ENCODE measurements at regions not wholly inside any gene's neighbourhood (a gene's known extent, or its start where the extent isn't known, plus 50 kb on each side); places are given as distances from the start of the nearest gene placed in this dataset.
"Not testable (repeated sequence)": the region's sequence is repeated elsewhere in the genome, so short reads cannot be mapped to it uniquely, and the experiment has no call there.

DNA sequence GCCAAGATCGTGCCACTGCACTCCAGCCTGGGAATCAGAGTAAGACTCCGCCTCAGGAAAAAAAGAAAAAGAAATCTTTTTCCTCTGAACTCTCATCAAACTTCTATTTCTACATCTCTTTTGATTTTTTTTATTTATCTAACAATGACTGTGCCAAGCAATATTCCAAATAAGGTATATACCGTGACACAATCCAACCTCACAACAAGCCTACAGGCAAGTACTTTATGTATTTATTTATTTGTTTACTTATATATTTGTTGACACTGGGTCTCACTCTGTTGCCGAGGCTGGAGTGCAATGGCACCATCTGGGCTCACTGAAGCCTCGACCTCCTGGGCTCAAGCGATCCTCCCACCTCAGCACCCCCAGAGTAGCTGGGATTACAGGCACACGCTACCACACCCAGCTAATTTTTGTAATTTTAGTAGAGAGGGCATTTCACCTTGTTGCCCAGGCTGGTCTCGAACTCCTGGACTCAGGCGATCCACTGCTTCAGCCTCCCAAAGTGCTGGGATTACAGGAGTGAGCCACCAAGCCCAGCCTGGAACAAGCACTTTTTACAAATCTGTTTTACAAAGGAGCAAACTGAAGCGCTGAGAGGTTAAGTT lies 94.9 kb upstream of the CHD2 start:
- DNase-seq = no peak

GRCh38 chr15:92806171-92806570 lies 94.0 kb upstream of the CHD2 start:
- not testable (repeated sequence) for DNase-seq

GRCh38 chr15:92806763-92807162 lies 93.4 kb upstream of the CHD2 start:
- DNase-seq = no peak

- DNase-seq = no peak
Observed at GRCh38 chr15:92807971-92808571, 92.1 kb upstream of the CHD2 start.

GRCh38 chr15:92808598-92809063 lies 91.5 kb upstream of the CHD2 start:
- DNase-seq = no peak

DNA sequence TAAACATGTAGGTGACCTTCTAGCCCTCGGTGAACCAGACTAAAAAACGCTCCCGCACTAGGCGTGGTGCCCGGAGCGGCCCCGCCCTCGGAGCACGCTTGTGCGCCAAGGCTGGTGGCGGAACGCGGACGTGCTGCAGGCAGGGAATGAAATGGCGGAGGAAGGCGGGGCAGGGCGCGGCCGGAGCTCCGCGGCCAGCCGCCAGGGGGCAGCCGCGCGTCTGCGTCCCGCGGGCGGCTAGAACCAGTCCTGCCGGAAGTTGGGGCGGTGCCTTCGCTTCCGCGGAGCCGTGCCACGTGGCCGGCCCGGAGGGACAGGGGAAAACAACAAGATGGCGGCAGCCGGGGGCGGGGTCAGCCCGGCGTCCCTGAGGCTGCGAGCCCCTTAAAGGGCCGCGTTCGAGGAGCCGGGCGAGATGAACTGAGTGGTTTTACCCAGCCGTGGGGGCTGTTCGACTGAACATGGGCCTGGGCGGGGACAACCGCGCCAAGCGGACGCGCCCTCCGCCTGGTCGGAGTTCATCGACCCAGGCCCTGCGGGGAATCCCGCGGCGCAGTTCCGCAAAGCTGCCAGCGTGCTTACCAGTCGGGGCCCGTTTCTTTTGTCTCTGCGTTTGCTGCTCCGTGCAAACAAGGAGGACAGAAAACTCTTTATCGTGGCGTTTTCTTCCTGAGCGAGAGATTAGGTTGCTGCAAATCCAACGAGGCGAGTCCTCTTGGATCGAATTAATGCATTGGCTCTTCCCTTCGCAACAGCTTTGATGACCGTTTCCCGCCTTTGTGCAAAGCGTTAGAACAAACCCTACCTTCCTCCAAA lies 90.9 kb upstream of the CHD2 start:
- DNase-seq = peak; percentile 82

GRCh38 chr15:92809880-92810361 lies 90.2 kb upstream of the CHD2 start:
- no peak for DNase-seq

DNA sequence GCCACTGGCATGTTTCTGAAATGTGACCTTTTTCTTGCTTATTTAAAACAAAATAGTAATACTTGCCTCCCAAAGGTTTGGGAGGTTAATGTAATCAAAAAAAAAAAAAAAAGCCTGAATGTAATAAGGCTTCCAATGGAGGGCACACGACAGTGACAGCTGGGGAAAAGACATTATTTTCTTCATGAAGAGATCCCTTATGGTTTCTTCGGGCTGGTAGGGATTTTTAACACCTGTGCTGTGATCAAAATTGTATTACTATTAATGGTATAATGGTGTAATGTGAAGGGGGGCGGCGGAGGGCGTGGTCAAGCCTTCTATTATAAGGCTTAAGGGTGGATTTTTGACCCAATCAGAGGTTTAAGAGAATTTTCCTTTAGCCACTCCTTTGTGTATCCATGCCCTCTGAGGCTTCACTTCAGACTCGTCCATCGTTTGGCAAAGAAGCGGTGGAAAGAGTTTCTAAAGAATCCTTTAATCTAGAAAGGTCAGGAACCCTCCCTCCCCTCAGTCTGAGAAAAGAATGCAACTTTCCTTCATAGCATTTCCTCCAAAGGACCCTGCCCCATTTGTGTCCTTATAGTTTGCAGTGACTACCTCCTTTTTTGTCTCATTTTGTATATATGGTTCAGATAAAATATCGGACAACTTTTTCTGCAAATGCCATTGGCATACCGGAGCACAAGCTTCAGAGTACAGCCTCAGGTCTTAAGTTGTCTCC lies 89.5 kb upstream of the CHD2 start:
- DNase-seq = no peak

GRCh38 chr15:92811148-92811913 lies 88.8 kb upstream of the CHD2 start:
- DNase-seq = no peak

GRCh38 chr15:92812271-92812670 lies 87.9 kb upstream of the CHD2 start:
- DNase-seq = no peak

GRCh38 chr15:92813485-92813884 lies 86.6 kb upstream of the CHD2 start:
- no peak for DNase-seq

DNA sequence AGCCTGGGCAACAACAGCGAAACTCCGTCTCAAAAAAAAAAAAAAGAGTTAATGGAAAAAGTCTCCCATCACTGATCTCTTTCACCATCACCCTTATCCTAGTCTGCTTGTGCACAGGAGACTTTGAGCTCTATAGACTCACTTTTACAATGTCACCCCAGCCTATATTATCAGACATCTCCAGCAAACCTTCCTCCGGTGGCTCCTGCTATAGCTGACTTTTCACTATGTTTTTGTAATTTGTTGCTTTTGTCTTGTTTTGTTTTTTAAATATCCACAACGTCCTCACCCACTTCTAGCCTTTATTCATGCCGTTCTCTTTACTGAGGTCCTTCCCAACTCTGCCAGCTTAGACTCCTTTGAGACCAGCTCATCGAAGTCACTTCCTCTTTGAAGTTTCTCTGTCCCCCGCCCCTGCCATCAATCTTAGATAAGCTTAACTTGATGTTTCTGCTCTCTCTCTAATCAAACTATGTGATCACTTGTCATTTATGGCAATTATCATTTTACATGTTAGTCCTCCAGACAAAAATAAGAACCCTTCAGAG lies 82.7 kb upstream of the CHD2 start:
- DNase-seq = no peak

DNA sequence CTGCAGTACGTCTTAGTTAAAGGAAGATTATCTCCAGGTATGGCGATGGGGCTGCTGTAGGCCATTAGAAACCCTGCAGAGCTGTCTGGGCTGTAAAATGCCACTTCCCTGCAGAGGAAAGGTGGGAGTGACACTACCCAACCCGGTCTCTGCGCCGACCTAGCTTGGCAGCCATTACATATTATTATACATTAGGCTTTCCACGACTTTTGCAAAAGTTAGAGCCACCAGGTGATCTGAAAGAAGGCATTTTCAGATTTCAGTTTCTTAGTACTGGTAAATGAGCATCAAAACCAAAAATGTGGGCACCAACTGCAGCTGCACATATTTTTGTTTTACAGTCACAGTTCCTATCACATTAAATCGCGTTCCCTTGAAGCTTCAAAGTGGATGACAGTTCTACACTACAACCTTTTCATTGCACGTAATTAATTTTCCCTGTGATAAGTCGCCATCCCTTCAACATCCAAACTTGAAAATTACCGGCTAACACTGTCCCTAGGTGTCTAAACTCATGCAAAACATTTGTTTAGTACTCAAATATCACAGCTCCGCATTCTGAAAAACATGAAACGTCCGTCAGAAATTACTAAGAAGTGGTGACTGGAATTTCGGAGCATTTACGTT lies 81.4 kb upstream of the CHD2 start:
- DNase-seq = no peak

GRCh38 chr15:92819278-92820235 lies 80.6 kb upstream of the CHD2 start:
- no peak for DNase-seq

DNA sequence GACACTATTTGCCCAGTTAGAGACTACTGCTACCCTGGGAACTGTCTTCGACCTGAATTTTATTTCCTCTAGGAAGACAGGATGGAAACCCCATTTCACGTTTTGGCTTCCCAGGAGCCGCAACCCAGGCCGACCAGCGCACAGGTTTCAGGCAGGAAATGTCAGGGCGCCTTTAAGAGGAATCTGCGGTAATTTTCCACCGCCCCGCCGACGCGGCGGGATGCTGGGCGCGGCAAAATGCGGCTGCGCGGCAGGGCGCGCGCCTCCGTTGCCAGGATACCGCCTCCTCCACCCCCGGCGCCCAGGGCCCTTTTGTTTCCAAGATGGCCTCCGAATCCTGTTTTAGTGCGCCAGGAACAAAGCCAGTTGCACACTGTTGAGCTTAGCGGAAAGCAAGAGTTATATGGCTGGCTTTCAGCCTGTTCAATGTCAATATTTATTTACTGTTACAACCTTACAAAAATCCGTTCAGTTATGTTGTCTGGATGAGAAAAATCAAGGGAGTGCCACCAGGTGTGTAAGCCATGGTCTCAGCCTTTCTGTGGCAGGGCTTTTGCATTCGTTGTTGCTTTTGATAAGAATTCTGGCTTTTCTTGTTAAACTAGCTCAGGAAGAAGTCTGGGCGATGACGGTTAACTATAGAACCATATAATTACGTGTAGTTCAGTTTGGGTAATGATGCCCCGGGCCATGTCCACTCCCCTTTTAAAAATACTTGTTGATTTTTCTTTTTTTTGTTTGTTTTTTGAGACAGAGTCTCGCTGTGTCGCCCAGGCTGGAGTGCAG lies 79.7 kb upstream of the CHD2 start:
- peak; percentile 67 for DNase-seq

- no peak for DNase-seq
Observed at GRCh38 chr15:92821491-92822116, 78.5 kb upstream of the CHD2 start.

- no peak for DNase-seq
Observed at GRCh38 chr15:92822216-92823144, 77.6 kb upstream of the CHD2 start.

DNA sequence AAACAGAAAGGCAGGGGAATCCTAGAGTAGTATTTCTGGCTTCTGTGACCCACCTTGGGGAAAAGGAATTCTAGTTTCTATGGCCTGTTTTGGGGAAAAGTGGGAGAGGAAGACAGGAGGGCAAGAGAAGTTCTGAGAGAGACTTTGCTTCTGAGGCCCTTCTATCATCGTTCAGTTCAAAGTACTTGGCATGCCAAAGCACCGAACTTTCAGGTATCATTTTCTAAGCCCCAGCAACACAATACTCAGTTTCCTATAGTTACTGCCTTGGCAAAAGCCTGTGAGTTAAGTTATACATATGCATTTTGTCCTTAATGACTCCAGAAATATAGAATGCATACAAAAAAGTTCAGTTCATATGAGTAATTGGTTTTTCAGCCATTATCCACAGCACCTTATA lies 74.1 kb upstream of the CHD2 start:
- DNase-seq = no peak

Data from KG1 (cell line).